Right lobe of liver (tissue), 4 donors: ENCODE measurements at regions not wholly inside any gene's neighbourhood (a gene's known extent, or its start where the extent isn't known, plus 50 kb on each side); places are given as distances from the start of the nearest gene placed in this dataset.

Experiments used
- POLR2A ChIP-seq: fragments of 450-650 bp; IDR thresholded peaks from one replicate; pipeline ENCODE4 v1.6.1; 2017; ENCODE audit warnings: antibody characterized with exemption, mild to moderate bottlenecking
- TF ChIP-seq, protein P1 (sequence below), 4 donors: fragments of 200-600 bp in 3 of 4; fragments of 450-650 bp in 1 of 4; IDR thresholded peaks; one replicate each; pipeline versions ENCODE4 v1.5.1 to v1.8.0; 2016 to 2022; ENCODE audit warnings: antibody characterized with exemption in 4 of 4, mild to moderate bottlenecking in 2 of 4
- donor health status: DM: no; HTN: no; CAD: no.
- donor health status: DM: no; HTN: no; CAD: no.
- donor health status: DM: no; HTN: yes; CAD: no.

DNA sequence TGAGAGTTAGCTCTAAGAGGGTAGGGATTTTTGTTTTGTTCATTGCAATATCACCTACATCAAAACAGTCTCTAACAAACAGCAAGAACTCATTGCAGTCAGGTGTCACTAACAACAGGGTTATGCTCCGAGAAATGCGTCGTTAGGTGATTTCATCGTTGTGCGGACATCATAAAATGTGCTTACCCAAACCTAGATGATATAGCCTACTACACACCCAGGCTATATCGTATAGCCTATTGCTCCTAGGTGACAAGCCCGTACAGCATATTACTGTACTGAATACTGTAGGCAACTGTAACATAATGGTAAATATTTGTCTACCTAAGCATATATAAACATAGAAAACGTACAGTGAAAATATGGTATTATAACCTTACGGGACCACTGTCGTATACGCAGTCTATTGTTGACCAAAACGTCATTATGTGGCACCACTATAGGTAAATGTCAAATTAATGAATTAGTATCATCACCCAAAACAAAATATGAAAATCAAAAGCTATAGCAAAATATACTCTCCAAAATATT lies 49.9 kb upstream of the TAB2 start:
- no peak for TF ChIP-seq POLR2A
- TF ChIP-seq, protein P1, sequence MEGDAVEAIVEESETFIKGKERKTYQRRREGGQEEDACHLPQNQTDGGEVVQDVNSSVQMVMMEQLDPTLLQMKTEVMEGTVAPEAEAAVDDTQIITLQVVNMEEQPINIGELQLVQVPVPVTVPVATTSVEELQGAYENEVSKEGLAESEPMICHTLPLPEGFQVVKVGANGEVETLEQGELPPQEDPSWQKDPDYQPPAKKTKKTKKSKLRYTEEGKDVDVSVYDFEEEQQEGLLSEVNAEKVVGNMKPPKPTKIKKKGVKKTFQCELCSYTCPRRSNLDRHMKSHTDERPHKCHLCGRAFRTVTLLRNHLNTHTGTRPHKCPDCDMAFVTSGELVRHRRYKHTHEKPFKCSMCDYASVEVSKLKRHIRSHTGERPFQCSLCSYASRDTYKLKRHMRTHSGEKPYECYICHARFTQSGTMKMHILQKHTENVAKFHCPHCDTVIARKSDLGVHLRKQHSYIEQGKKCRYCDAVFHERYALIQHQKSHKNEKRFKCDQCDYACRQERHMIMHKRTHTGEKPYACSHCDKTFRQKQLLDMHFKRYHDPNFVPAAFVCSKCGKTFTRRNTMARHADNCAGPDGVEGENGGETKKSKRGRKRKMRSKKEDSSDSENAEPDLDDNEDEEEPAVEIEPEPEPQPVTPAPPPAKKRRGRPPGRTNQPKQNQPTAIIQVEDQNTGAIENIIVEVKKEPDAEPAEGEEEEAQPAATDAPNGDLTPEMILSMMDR (IDR thresholded peaks at IDR 0.05), result no peak
